Bronchial epithelial cell (primary cell): ENCODE measurements at regions not wholly inside any gene's neighbourhood (a gene's known extent, or its start where the extent isn't known, plus 50 kb on each side); places are given as distances from the start of the nearest gene placed in this dataset.

Experiments used
- DNase-seq: peaks from one replicate; pipeline ENCODE4 v3.0.0-alpha.2; 2010; ENCODE audit warnings: low read depth
- FAIRE-seq: peaks from 2 replicates; lab custom pipeline; 2011; peaks lifted over from hg19 to GRCh38; lab: Jason Lieb, UNC
- H3K27me3 ChIP-seq: 2 replicates; pipeline ENCODE4 v1.5.1; 2011; ENCODE audit warnings: low read length; ENCODE audit not compliant: control insufficient read depth, insufficient read depth
- H3K36me3 ChIP-seq: 2 replicates; pipeline ENCODE4 v1.5.1; 2011; ENCODE audit warnings: low read length; ENCODE audit not compliant: control insufficient read depth, insufficient read depth
- H3K4me3 ChIP-seq: 2 replicates; pipeline ENCODE4 v1.5.1; 2011; ENCODE audit warnings: mild to moderate bottlenecking, low read depth, low read length, control low read depth
- CTCF ChIP-seq: IDR thresholded peaks from 2 replicates; pipeline ENCODE4 v1.5.1; 2011; ENCODE audit warnings: mild to moderate bottlenecking, moderate library complexity, low read length, control low read depth, inconsistent platforms; ENCODE audit not compliant: insufficient read depth, severe bottlenecking

- FAIRE-seq (no peak), DNase-seq (no peak)
- Histone ChIP-seq H3K4me3 (no peak overlapping the region), H3K36me3 (no peaks in the 10 kb centered on the region), H3K27me3 (no peaks in the 10 kb centered on the region)
- TF ChIP-seq CTCF: no peak
Measured at GRCh38 chr5:133885566-133885965, 82.9 kb downstream of the C5orf15 start.

- no peaks in the 10 kb centered on the region for H3K36me3 ChIP-seq
- H3K27me3 ChIP-seq: peaks cover 1% of the 10 kb centered on the region
- no peak overlapping the region for H3K4me3 ChIP-seq
- no peak for TF ChIP-seq CTCF
- no peak for DNase-seq
- FAIRE-seq: no peak
Measured at GRCh38 chr5:133884569-133885311, 83.7 kb downstream of the C5orf15 start.

- no peak for TF ChIP-seq CTCF
- H3K4me3 ChIP-seq: no peak overlapping the region
- H3K27me3 ChIP-seq: peaks cover 5% of the 10 kb centered on the region
- FAIRE-seq: no peak
- no peaks in the 10 kb centered on the region for H3K36me3 ChIP-seq
- DNase-seq: no peak
Measured at GRCh38 chr5:133883916-133884315, 84.5 kb downstream of the C5orf15 start.

GRCh38 chr5:133882846-133883245, 85.6 kb downstream of the C5orf15 start:
- Histone ChIP-seq H3K36me3 (no peaks in the 10 kb centered on the region), H3K4me3 (no peak overlapping the region), H3K27me3 (peaks cover 5% of the 10 kb centered on the region)
- FAIRE-seq (no peak), DNase-seq (no peak)
- no peak for TF ChIP-seq CTCF

- peaks cover 5% of the 10 kb centered on the region for H3K27me3 ChIP-seq
- no peak overlapping the region for H3K4me3 ChIP-seq
- no peak for DNase-seq
- no peak for TF ChIP-seq CTCF
- FAIRE-seq: no peak
- H3K36me3 ChIP-seq: no peaks in the 10 kb centered on the region
Measured at GRCh38 chr5:133882389-133882695, 86.1 kb downstream of the C5orf15 start.
